HG03097 (cell line): ENCODE measurements at regions not wholly inside any gene's neighbourhood (a gene's known extent, or its start where the extent isn't known, plus 50 kb on each side); places are given as distances from the start of the nearest gene placed in this dataset.

Experiments
- ATAC-seq: cut with Tn5 transposase; IDR thresholded peaks from one replicate; pipeline ENCODE4 v1.9.1; 2021; ENCODE audit not compliant: unreplicated experiment, low FRiP score

DNA sequence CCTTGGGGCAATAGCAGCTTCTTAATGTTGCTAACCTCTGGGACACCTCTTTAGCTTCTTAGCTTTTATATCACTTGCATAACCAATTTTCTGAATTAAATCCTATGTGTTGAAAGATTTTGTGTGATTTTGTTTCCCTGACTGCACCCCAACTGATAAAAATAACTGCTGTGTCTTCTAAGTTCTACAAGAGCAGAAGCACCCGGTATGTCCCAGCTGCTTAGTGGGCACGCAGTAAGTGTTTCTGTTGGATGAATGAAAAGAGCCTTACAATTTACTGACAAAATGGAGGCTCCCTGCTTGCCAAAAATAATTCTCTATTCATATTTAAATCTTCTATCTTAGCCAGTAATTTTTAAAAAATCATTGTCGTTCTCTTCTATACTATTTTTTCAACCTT lies 53.1 kb upstream of the GALNT5 start:
- ATAC-seq: no peak

DNA sequence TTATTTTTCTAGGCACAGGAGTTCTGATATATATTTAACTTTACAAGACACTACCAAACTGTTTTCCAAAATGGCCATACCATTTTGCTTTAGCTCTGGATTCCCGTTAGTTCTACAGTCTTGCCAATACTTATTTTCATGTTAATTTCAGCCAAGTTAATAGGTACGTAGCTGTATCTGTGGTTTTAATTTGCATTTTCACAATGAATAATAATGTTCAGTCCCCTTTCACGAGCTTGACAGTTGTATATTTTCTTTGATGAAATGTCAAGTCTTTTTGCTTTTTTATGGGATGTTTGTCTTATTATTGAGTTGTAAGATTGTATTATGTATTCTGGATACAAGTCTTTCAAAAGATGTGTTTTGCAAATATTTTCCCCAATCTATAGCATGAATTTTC lies 50.6 kb upstream of the GALNT5 start:
- ATAC-seq: no peak
